Subcutaneous abdominal adipose tissue (tissue), 5 donors: ENCODE measurements at regions not wholly inside any gene's neighbourhood (a gene's known extent, or its start where the extent isn't known, plus 50 kb on each side); places are given as distances from the start of the nearest gene placed in this dataset.
"Not testable (repeated sequence)": the region's sequence is repeated elsewhere in the genome, so short reads cannot be mapped to it uniquely, and the experiment has no call there.

Source experiments
- H3K27ac ChIP-seq: one replicate; pipeline ENCODE4 v1.7.0; 2013; ENCODE audit warnings: low read depth, mild to moderate bottlenecking, inconsistent platforms, low read length, moderate library complexity
- H3K27me3 ChIP-seq, 5 donors: one replicate each; pipeline ENCODE4 v1.7.0; 2013; ENCODE audit warnings: low read length in 5 of 5, inconsistent platforms in 1 of 5; ENCODE audit not compliant: control insufficient read depth in 5 of 5, insufficient read depth in 4 of 5
- H3K36me3 ChIP-seq, 5 donors: one replicate each; pipeline ENCODE4 v1.7.0; 2013; ENCODE audit warnings: low read length in 5 of 5; ENCODE audit not compliant: control insufficient read depth in 5 of 5, insufficient read depth in 5 of 5
- H3K4me1 ChIP-seq, 5 donors: one replicate each; pipeline ENCODE4 v1.7.0; 2013; ENCODE audit warnings: low read length in 5 of 5, mild to moderate bottlenecking in 3 of 5, moderate library complexity in 1 of 5; ENCODE audit not compliant: control insufficient read depth in 5 of 5, insufficient read depth in 5 of 5
- H3K4me3 ChIP-seq, 5 donors: one replicate each; pipeline ENCODE4 v1.7.0; 2013; ENCODE audit warnings: low read length in 5 of 5, low read depth in 1 of 5
- H3K9ac ChIP-seq, 5 donors: one replicate each; pipeline ENCODE4 v1.7.0; 2013; ENCODE audit warnings: low read length in 5 of 5, mild to moderate bottlenecking in 4 of 5, moderate library complexity in 3 of 5
- H3K9me3 ChIP-seq, 5 donors: one replicate each; pipeline ENCODE4 v1.7.0; 2013; ENCODE audit warnings: low read length in 5 of 5; ENCODE audit not compliant: control insufficient read depth in 5 of 5
- donor health status: healthy.
- donor health status: healthy.
- donor health status: healthy.
- donor health status: healthy.
- donor health status: healthy.

- H3K4me1 ChIP-seq, H3K27me3 ChIP-seq, H3K36me3 ChIP-seq, H3K9me3 ChIP-seq, H3K27ac ChIP-seq, H3K9ac ChIP-seq, H3K4me3 ChIP-seq: not testable (repeated sequence)
Measured at GRCh38 chr5:62252519-62252918, 53.5 kb upstream of the KIF2A start.

DNA sequence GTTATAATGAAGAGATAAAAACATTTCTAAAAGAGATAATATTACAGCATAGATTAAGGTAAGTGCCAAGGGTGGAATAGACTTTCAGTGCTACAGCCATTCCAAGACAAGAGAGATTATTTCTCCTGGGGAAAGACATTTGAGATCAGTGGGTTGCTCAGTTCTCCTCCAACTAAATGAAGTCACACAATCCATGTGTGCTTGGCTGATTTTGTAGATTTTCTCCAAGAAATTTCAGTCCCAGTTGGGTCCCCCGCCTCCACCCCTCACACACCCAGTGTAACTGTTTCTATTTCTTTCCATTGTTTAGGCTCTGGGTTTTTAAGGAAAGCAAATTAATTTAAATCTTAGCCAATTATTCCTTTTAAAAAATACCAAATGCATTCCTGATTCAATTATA is 50.5 kb upstream of the KIF2A start:
- H3K9me3 ChIP-seq, H3K36me3 ChIP-seq, H3K27me3 ChIP-seq, H3K27ac ChIP-seq, H3K4me3 ChIP-seq, H3K9ac ChIP-seq: not testable (repeated sequence)
- peaks cover 0 to 10% (median 5%) of the 10 kb centered on the region in 5 donors for H3K4me1 ChIP-seq

DNA sequence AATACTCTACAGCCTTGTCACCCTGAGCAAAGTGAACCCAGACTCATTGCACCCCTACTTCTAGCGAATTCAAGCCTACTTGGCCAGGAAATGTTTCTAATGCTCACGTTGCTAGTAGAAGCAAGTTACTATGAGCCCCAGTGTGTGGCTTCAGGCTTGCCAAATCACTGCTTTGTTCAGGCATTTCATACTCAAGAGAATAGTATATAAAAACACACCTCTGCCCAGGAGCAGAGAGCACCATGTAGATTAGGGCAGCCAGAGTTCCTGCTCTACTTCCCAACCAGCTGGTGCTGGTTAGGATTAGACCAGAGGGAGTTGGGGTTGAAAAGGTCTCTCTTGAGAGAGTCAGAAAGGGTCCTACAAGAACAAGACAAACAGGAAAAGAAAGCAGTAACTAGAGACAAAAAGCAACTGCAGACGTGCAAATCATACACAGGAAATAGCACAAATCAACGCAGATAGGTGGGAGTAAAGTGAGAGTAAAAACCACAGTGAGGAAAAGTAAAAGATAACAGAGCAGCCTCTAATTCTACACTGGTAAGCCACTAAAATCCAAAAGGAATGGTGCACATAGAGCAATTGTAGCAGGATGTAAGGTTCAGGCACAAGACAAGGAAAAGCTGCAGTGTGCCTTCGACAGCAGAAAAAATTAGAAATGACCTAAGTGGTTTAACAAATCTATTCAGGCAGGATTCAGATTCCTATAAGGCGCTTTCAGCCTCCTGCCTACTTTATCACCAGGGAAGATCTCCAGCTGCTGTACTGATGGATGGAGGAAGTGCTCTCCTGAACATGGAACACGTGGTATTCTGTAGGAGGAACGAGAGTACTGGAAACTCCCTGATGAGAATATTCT is 49.6 kb upstream of the KIF2A start:
- H3K36me3 ChIP-seq = no peaks in the 10 kb centered on the region
- no peak overlapping the region for H3K27ac ChIP-seq
- no peak overlapping the region for H3K4me3 ChIP-seq
- no peak overlapping the region for H3K9ac ChIP-seq
- no peaks in the 10 kb centered on the region for H3K9me3 ChIP-seq
- no peaks in the 10 kb centered on the region for H3K27me3 ChIP-seq
- H3K4me1 ChIP-seq = peaks cover 0 to 11% (median 9%) of the 10 kb centered on the region in 5 donors
